ENCODE measurements at regions not wholly inside any gene's neighbourhood (a gene's known extent, or its start where the extent isn't known, plus 50 kb on each side); places are given as distances from the start of the nearest gene placed in this dataset.
A peak's percentile ranks its signal among the peaks of the same experiment; 100 is the strongest.

GRCh38 chr9:88930716-88931115 lies 60.6 kb upstream of the S1PR3 start:
- TF ChIP-seq CTCF (IDR thresholded peaks at IDR 0.05; ENCODE audit: low read depth, low read length) = no peak
- H3K4me3 ChIP-seq (replicated peaks in 1 of 2; ENCODE audit: low read depth in 2 of 2, low read length in 2 of 2) = no peak overlapping the region
- no peak for DNase-seq (ENCODE audit: low read depth in 2 of 2)

GRCh38 chr9:88932766-88933165 lies 58.5 kb upstream of the S1PR3 start:
- no peak for DNase-seq (ENCODE audit: low read depth in 2 of 2)
- H3K4me3 ChIP-seq (replicated peaks in 1 of 2; ENCODE audit: low read depth in 2 of 2, low read length in 2 of 2) = no peak overlapping the region
- no peak for TF ChIP-seq CTCF (IDR thresholded peaks at IDR 0.05; ENCODE audit: low read depth, low read length)

- no peak for TF ChIP-seq CTCF (IDR thresholded peaks at IDR 0.05; ENCODE audit: low read depth, low read length)
- DNase-seq (ENCODE audit: low read depth in 2 of 2) = no peak
- H3K4me3 ChIP-seq (replicated peaks in 1 of 2; ENCODE audit: low read depth in 2 of 2, low read length in 2 of 2) = no peak overlapping the region
Measured at GRCh38 chr9:88933607-88934379, 57.5 kb upstream of the S1PR3 start.

GRCh38 chr9:88934876-88935535 lies 56.3 kb upstream of the S1PR3 start:
- DNase-seq (ENCODE audit: low read depth in 2 of 2) = no peak
- no peak overlapping the region for H3K4me3 ChIP-seq (replicated peaks in 1 of 2; ENCODE audit: low read depth in 2 of 2, low read length in 2 of 2)
- TF ChIP-seq CTCF (IDR thresholded peaks at IDR 0.05; ENCODE audit: low read depth, low read length) = no peak

- H3K4me3 ChIP-seq (replicated peaks in 1 of 2; ENCODE audit: low read depth in 2 of 2, low read length in 2 of 2) = no peak overlapping the region
- no peak for DNase-seq (ENCODE audit: low read depth in 2 of 2)
Measured at GRCh38 chr9:88936132-88936531, 55.1 kb upstream of the S1PR3 start.

GRCh38 chr9:88936668-88937067 lies 54.6 kb upstream of the S1PR3 start:
- peak in 1 of 2 donors; percentile 29 for DNase-seq (ENCODE audit: low read depth in 2 of 2)
- no peak for TF ChIP-seq CTCF (IDR thresholded peaks at IDR 0.05; ENCODE audit: low read depth, low read length)
- H3K4me3 ChIP-seq (replicated peaks in 1 of 2; ENCODE audit: low read depth in 2 of 2, low read length in 2 of 2) = no peak overlapping the region

More at GRCh38 chr9:88936132-88936531, 55.1 kb upstream of the S1PR3 start:
- no peak for TF ChIP-seq CTCF (IDR thresholded peaks at IDR 0.05; ENCODE audit: low read depth, low read length)

Measured in cardiac fibroblast (primary cell).